HuH-7.5 (cell line): ENCODE measurements at regions not wholly inside any gene's neighbourhood (a gene's known extent, or its start where the extent isn't known, plus 50 kb on each side); places are given as distances from the start of the nearest gene placed in this dataset.

Experiments used
- DNase-seq: peaks from one replicate; pipeline ENCODE4 v3.0.0; 2011; ENCODE audit warnings: low spot score

DNA sequence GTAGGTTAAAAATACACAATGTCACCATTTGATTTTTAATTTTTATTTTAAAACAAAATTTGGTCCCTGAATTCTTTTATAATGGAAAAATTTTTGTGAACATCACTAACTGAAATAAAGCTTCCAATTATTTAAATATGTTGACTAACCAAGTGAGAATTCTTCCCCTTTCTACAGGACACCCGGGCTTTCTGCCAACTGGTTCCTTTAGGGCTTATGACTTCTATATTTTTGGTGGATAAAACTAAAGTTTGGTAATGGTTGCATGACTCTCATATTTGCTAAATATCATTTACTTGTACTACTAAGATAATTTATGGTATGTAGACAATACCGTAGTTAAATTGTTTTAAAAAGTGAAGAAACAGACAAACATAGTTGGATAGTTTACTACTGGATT lies 291.0 kb upstream of the DOK6 start:
- no peak for DNase-seq

DNA sequence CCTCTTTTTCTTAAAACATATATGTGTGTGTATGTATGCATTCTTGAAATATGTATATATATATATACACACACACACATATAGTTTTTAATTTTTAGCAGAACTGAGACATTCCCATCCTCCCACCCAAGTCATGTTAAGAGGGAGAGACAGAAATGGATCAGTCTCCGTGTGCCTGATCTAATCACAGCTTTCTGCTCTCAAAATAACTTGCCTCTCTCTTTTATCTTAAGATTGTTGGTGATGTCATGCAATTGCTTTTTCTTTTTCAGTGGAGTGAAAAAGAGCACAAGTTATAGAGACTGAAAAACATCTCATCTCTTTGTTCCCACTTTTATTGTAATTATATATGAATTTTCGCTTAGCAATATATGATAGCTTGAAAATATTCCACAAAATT lies 279.9 kb upstream of the DOK6 start:
- no peak for DNase-seq

DNA sequence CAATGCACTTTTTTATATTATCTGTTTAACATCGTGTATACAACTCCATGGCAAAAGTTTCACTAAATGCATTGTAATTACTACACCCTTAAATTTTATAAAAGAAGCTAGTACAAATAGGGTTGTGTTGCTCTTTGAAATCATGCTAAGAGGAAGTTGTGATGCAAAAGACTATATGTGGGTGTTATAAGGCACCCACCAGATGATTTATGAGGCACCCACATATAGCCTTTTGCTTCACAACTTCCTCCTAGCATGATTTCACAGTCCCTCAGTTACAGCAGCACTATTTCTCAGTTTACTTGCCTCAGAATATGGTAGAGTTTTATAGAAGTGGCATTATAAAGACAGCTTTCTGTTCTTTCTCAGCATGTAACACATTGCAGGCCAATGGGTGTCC lies 277.3 kb upstream of the DOK6 start:
- no peak for DNase-seq

DNA sequence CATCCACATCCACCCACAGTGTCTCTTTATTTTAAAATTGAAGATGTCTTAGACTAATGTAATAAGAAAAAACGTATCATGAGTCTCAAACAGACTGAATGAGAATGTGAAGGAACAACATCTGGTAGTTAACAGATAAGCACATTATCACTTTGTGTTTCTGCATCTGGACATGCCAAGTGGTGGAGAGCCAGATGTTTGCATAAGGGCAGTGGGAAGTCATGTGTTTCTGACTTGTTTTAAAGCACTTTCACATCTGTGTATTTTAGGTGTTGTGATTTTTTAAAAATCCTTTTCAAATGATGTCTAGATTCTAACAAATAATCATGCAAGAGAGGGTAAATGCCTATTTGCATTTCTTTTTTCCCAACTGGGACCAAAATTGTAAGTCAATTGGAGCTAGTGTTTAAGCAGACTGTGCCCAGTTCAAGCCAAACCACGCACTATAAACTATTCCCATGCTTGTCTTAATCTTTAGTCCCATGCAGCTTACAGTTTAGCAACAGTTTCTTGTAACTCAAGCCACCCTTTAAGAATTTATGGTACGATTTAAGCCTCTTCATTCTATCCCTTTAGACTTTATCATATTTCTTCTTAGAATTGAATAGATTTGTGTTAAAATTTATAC lies 272.7 kb upstream of the DOK6 start:
- no peak for DNase-seq

DNA sequence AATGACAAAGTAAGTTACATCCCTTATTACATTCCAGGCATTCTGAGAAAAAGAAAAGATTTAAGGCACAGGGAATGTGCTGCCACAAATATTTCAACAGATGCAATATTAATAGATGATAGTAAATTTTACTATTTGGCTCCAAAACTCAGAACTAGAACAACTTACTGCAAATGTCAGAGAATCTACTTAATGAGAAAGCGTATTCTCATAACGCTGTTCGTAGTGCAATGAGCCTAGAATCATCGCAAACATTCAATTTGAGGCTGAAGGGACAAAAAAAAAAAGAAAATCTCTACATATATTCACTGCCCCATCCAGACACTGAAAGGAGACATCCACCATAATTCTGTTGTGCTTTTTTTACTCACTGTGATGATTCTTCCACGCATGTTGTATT lies 272.1 kb upstream of the DOK6 start:
- DNase-seq: no peak

DNA sequence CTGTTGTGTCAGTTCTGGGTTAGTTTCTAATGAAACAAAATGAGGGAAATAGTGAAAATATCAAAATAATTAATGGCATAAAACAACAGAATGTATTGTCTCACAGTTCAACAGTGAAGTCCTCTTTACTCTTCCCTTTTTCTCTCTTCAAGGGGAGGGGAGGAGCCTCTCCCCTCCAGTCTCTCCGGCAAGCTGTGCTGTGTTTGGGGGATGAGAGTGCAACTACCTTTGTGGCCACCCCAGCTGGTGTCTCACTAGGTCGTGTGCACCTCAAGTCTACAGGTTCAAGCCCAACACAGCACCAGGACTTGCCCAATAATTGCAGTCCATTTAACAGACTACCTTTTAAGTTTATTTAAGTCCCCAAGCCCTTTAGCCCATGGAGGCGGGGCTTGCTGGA lies 271.7 kb upstream of the DOK6 start:
- DNase-seq: no peak

DNA sequence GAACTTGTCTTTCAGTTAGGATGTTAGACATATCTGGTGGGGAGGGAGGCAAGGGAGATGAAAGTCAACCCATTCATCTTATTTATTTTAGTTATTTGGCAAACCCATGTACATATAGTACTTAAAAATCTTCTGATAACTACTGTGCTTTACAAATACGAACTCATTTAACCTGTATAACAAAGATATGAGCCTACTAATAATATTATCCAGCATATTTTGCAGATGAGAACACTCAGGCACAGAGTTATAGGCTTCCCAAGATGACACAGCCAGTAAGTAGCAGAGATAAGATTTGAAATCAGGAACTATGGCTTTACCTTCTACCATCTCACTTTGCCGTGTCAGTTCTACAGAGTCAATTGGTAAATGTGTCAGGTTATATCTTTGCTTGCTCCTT lies 262.6 kb upstream of the DOK6 start:
- no peak for DNase-seq

DNA sequence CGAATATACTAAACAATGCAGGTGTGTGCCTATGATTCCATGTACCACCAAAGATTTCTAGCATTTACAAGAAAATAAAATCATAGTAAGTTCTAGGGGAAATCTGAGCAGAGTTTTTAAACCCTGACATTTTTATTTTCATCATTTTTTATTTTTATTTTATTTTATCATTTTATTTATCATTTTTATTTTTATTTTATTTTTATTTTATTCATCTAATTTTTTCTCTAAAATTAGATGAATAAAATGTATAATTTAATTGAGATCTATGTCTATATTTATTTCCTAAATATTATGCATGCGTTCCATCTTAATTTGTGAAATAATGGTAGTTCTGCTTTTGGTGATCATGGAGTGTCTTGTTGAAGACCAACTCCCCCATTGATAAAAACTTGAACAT lies 257.6 kb upstream of the DOK6 start:
- DNase-seq: no peak

DNA sequence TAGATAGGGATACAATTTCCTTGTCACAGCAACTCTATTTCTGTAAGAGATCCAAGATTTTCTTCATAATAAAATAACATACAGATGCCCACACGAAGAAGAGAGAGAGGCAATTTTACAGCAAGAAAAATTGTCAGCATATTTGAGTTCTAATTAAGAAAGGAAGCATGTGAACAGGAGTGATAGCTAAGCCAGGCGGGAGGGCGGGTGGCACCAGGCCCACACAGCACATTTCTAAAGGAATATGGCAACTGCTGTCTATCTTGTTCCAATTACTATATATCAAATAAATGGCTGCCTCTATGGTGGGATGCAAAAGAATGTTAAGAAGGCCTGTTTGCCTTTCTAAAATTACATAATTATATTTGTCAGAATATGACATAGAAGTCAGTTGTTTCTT lies 248.3 kb upstream of the DOK6 start:
- DNase-seq: no peak

DNA sequence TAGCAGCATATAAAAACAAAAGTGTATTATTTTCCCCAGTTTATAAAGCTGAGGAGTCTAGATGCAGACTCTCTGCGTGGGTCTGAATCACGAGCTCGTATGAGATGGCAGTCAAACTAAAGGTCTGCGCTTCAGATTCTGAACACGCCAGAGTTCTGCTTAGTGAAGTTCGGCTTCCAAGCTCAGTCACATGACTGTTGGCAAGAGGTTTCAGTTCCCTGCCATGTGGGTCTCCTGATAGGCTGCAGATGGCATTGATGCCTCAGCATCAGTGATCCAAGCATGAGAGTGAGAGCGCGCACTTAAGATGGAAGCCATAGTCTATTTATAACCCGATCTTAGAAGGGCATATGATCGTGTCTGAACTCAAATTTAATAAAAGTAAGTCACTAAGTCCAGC lies 242.8 kb upstream of the DOK6 start:
- no peak for DNase-seq

DNA sequence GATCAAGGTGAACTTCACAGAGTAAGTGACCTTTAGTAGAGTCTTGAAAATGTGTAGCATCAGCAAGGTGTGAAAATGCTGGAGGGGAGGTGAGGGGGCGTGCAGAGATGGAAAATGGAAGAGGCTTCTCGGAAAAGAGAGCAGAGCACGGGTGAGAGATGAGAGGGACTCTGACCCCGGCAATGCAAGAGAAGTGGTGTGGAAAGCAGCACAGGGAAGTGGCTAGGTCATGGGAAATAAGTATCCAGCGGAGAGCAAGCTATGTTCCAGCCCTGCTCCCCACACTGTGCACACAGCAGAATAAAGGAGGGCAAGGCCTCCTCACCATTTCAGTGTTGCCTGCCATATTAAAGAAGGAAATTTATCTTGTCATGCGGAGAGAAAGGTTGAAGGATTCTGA lies 241.7 kb upstream of the DOK6 start:
- DNase-seq: no peak

DNA sequence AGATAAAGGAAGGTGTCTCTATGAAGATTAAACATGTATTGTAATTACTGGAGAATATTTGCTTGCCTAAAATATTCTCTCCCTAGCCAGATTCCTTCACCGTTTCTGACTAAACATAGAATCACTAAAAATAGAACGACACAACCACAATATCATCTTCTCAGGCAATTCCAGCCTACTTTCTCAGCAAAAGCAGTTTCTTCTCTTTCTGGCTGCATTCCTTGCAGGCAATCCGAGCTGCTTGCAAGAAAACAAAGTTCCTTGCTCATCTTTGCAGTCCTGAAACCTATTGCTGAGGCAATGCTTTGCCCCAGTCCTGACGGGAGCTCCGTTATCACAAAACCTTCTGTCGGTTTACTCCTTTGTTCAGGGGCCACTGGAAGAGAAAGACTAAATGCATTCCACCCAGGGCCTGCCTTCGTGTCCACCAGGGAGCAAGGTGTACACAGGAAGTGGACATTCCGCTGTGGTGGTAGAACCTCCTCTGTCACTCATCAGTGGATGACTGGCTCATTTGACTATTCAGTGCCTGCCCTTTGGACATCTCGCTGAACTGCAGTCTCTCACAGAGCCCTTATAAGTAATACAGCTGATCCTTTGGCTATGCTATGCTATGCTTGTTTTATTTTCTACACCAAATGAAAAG lies 239.2 kb upstream of the DOK6 start:
- DNase-seq: peak; percentile 6

DNA sequence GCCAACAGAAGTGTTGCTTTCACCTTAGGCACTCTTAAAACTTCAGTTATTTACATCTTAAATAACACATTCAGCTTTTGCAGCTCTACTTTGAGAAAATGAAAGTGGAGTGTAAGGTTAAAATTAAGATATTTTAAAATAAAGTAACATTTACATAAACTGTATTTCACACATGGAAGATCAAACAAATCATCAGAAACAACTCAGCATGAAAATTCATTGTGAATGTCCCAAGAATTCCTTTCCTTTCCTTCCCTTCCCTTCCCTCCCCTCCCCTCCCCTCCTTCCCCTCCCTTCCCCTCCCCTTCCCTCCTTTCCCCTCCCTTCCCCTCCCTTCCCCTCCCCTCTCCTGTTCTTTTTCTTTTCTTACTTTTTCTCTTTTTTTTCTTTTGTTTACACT lies 238.0 kb upstream of the DOK6 start:
- DNase-seq: no peak

DNA sequence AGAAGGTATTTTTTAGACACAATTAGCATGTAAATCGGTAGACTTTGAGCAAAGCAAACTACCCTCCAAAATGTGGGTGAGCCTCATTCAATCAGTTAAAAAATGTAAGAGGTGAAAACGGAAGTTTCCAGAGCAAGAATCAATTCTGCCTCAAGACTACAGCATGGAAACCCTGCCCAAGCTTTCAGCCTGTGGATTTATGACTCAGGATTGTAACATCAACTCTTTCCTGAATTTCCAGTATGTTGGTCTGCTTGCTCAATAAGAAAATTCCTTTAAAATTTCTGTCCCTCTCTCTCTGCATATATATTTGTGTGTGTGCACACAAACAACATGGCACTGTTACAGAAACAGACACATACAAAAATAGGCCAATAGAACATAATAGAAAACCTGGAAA lies 228.6 kb upstream of the DOK6 start:
- DNase-seq: no peak

DNA sequence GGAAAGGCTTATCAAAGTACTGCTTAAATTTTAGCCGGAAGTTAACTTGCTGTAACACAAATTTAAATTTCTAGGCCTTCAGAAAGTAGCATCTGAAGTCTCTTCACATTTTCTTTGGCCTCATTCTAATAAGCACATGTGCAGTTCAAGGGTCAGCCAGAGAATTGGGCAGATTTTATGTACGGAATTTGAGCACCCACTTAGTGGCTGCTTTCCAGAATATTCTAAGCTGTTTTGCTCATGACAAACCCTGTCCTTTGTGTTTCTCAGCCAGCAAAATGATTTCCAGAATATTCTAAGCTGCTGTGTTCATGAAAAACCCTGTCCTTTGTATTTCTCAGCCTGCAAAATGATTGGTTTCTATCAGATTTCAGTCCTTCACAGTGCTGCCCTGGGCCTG lies 225.0 kb upstream of the DOK6 start:
- no peak for DNase-seq

DNA sequence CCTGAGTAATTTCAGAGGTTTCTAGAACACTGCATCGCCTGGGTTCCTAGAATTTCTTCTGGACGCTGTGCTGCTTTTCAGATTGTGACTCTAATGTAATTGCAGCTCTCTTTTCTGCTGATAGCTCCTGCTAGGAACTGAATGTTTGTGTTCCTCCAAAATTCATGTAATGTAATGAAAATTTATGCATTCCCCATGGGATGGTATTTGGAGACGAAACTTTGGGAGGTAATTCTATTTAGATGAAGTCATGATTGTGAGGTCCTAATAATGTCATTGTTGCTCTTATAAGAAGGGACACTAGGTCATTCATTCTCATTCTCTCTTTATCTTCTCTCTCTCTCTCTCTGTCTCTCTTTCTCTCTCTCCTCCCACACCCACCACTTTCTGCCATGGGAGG lies 223.9 kb upstream of the DOK6 start:
- DNase-seq: no peak

DNA sequence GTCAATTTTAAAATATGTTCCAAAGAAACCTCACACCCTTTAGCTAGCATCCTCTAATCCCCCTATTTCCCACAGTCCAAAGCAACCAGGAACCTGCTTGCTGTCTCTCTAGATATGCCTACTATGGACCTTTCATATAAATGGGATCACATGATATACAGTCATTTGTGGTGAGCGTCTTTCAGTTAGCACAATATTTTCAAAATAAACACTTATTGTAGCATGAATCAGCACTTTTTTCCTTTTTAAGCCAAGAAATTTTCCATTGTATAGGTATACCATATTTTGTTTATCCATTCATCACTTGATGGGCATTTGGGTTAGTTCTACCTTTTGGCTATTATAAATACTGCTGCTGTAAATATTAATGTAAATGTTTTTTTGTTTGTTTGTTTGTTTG lies 223.0 kb upstream of the DOK6 start:
- DNase-seq: no peak

DNA sequence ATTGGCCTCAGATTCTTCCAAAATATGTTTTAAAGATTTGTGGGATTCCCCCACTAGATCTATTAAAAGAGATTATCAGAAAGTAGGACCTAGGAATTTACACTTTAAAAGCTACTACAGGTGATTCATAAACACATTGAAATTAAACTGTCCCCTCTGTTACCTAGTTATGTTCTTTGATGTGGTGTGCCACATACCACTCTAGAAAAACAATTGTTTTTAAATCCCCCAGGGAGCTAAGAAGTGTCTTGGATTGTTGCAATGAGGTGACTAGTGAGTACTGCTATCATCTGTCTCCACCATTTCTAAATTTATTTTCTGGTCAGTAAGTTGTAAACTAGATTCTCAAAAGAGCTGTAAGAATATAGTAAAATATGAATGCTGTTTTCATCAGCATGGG lies 214.5 kb upstream of the DOK6 start:
- DNase-seq: no peak

DNA sequence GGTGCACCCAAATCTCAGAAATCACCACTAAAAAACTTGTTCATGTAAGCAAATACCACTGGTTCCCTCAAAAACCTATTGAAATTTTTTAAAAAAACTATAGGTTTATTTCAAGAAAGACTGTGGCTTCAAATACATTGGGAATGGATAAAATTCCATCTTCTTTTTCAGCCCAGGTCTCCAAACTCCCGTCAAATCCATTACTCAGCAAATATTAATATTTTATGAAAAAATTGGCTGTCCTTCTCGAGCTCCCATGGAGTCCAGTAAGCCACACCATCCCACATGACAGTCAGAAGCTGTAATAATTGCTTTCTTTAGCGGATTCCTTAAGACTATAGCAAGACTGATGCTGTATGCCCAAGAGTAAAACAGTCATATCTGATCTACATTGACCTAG lies 204.4 kb upstream of the DOK6 start:
- no peak for DNase-seq

DNA sequence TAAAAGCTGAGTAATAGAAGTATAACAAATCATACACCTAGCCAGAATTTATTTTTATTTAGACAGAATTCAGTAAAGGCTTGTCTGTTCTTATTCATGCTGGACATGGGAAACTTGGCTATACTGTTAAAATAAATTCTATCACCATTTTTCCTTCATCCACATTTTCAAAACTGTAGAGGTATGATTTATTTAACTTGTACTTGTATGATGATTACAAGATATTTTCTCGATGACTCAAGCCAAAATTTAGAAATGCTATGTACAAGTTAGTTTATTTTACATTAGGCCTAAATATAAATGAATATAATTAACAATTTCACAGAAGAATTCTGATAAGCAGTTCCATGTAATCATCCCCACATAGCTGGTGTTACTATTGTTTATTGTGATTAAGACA lies 194.8 kb upstream of the DOK6 start:
- no peak for DNase-seq

DNA sequence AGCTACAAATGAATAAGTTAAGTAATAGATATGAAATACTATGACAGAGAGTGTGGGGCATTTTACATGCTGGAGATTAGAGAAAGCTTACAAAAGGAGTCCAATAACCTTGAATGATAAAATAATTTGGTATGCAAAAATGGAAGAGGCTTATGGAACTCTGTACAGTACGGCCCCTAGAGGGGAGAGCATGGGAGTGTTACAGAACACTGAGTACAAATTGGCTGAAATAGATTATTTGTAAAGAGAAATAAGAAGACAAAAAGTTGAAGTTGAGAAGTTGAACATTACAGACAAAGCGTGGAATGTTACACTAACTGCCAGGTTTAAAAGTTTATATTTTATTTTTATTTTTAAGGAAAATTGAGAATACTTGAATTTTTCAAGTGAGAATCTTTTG lies 192.1 kb upstream of the DOK6 start:
- DNase-seq: no peak

DNA sequence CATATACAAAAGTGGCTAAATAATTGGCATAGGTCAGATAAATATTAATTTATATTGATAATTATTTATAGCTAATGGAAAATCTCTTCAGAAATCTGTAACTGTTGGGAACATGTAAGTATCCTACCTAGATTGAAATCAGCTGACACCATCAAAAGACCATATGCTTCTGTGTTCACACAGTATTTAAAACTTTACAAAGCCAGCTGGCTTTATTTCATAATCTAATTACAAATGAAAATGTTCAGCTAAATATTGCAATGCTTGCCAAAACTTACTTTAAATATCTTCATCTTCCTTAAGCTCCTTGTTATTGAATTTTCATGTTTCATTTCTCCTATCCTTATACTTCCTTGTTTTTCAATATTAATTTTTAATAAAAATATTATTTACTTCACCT lies 190.9 kb upstream of the DOK6 start:
- no peak for DNase-seq

DNA sequence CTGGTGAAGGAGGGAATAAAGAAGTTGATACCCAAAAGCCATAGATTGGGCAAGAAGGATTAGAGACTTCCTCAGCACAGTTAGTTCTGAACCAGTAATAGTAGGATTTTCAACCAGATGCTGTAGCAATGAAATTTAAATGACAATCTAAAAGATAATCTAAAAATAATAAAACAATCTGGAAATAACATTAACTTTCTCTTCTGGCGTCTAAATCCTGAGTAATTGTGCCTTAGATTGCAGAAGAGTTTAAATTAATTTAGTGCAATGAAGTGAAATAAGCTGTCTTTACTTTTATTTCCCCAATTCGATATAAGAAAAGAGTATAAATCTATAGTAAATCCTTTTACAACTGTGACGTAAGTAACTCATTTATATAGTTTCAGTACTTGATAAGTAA lies 186.8 kb upstream of the DOK6 start:
- no peak for DNase-seq

DNA sequence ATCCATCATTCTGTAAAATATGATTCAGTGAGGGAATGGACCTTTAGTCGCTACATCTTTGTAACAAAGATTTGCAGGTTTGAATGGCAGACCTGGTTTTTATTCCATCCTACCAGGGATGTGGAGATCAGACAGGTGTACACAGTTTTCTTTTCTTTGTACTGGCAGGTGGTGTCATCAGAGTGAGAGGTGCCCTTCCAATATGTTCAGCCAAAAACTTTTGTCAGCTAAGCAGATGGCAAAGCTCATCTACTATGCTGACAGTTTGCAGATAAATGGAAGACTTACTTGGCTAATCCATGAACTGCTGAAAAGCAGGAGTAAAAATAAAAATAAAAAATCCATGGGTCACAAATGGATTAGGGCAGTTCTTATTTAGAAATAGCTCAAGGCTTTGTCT lies 185.5 kb upstream of the DOK6 start:
- DNase-seq: no peak

DNA sequence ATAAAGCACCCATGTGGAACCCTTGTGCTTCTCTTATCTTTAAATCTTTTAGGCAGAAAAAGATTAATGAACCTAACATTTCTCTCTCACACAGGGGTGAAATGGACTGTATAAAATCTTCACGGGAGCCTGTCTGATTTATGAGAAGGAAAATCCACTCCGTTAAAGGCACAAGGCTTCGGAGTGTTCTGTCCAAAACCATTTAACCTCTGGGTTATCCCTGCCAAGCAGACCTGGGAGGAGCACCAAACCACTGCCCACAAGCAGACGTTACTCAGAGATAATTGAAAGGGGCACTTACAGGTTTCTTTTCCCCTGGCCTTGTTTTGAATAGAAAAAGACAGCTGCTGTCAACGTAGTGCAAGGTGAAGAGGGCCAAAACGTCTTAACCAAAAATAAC lies 184.4 kb upstream of the DOK6 start:
- no peak for DNase-seq
